Activated CD8-positive, alpha-beta memory T cell treated with anti-CD3 and anti-CD28 coated beads, Interleukin-2, amount 10 ng/mL, durations not matched to agents 7 days and 5 days (primary cell): ENCODE measurements at regions not wholly inside any gene's neighbourhood (a gene's known extent, or its start where the extent isn't known, plus 50 kb on each side); places are given as distances from the start of the nearest gene placed in this dataset.

Experiments used
- ATAC-seq: fragments of 150-1000 bp; cut with Tn5 transposase; one replicate; pipeline ENCODE4 v1.10.0; 2021; ENCODE audit warnings: moderate library complexity
- CTCF ChIA-PET: fragments of 350-600 bp; sonication (Branson Sonifier 250); formaldehyde crosslinking; loops from one replicate; lab custom pipeline; 2021; ENCODE audit warnings: antibody characterized with exemption; lab: Charles Lee
- DNase-seq: peaks from one replicate; pipeline ENCODE4 v3.0.0-alpha.2; 2020
- H3K27ac Mint-ChIP-seq: one replicate; pipeline ENCODE4 v1.8.0; 2021; ENCODE audit warnings: mild to moderate bottlenecking, mixed read lengths
- H3K27me3 Mint-ChIP-seq: one replicate; pipeline ENCODE4 v1.8.0; 2021; ENCODE audit warnings: mixed read lengths
- H3K36me3 Mint-ChIP-seq: one replicate; pipeline ENCODE4 v1.8.0; 2021; ENCODE audit warnings: mild to moderate bottlenecking, mixed read lengths
- H3K4me1 Mint-ChIP-seq: one replicate; pipeline ENCODE4 v1.8.0; 2021; ENCODE audit warnings: mixed read lengths
- H3K4me3 Mint-ChIP-seq: one replicate; pipeline ENCODE4 v1.8.0; 2021; ENCODE audit warnings: mild to moderate bottlenecking, moderate library complexity, mixed read lengths
- H3K9me3 Mint-ChIP-seq: one replicate; pipeline ENCODE4 v1.8.0; 2022; ENCODE audit warnings: low read depth, mixed read lengths

DNA sequence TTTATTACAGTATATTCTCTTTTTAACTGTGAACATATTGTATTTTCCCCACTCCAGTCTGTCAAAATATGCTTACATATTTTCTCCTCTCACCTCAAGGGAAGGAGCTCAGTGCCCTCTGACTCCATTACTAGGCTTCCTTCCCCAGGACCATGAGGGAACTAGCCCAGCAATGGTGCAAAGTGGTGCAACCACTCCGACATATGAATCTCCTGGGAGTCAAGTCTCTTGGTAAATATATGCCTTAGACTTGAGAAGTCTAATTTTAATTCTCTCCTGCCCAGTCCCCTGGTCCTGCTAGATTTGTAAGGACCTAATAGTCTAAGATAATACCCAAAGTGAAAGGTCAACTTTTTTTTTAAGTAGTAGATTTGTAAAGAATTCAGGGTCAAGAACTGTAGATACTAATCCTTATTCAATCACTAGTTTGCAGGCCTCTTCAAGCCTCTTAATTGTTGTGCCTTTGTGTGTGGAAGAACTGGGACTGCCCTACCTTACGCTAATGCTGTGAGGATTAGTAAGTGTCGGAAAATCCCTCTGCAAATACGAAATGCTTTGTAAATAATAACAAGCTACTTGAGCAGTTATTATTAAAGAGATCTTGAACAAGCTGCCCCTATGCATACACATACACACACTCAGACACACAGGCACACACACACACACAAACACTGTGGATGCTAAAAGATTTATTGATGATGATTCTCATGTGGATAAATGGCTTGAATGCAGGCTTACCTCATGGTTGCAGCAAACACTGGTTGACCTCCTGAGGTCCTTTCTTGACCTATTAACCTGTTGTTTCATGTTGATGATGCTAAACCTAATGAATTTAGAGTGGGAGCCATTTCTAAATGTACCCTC lies 251.2 kb upstream of the PARD3B start:
- no peak for ATAC-seq
- H3K27me3 Mint-ChIP-seq: peaks cover 20% of the 10 kb centered on the region
- no peak overlapping the region for H3K27ac Mint-ChIP-seq
- H3K4me3 Mint-ChIP-seq: no peak overlapping the region
- no peaks in the 10 kb centered on the region for H3K9me3 Mint-ChIP-seq
- CTCF ChIA-PET: interaction anchor here (1.5 kb wide), 1 partner anchor 14 kb away, joined by 3 read pairs; no protein-coding TSS in a partner anchor
- H3K36me3 Mint-ChIP-seq: no peaks in the 10 kb centered on the region
- DNase-seq: no peak
- H3K4me1 Mint-ChIP-seq: no peaks in the 10 kb centered on the region

DNA sequence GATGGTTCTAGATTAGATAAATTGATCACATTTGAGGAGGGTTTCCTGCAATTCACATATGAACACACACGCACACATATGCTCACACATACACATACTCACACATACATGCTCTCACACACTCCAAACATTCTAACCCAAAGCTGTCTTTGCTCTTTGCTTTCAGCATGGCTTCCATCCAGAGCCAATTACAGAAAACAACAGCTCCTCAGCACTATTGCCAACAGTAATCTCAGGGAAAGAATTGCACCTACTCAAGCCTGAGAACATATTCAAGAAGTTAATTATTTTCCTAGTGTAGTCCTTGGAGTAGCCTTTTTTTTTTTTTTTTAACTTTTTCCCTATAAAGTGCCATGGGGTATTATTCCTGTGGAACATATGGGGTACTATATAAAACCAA lies 246.9 kb upstream of the PARD3B start:
- CTCF ChIA-PET: interaction anchor here (0.7 kb wide), 1 partner anchor 456 kb away, joined by 3 read pairs; no protein-coding TSS in a partner anchor
- Mint-ChIP-seq H3K4me1 (no peaks in the 10 kb centered on the region), H3K27me3 (peaks cover 9% of the 10 kb centered on the region), H3K36me3 (no peaks in the 10 kb centered on the region), H3K4me3 (no peak overlapping the region), H3K9me3 (no peaks in the 10 kb centered on the region), H3K27ac (no peak overlapping the region)
- no peak for ATAC-seq
- DNase-seq: no peak

- Mint-ChIP-seq H3K27me3 (peaks cover 4% of the 10 kb centered on the region), H3K9me3 (no peaks in the 10 kb centered on the region), H3K4me1 (no peaks in the 10 kb centered on the region), H3K36me3 (no peaks in the 10 kb centered on the region), H3K4me3 (no peak overlapping the region), H3K27ac (no peak overlapping the region)
- DNase-seq: no peak
- no peak for ATAC-seq
- CTCF ChIA-PET: interaction anchor here (0.5 kb wide), 1 partner anchor 141 kb away, joined by 4 read pairs; no protein-coding TSS in a partner anchor
Observed at GRCh38 chr2:204299766-204300165, 245.5 kb upstream of the PARD3B start.

DNA sequence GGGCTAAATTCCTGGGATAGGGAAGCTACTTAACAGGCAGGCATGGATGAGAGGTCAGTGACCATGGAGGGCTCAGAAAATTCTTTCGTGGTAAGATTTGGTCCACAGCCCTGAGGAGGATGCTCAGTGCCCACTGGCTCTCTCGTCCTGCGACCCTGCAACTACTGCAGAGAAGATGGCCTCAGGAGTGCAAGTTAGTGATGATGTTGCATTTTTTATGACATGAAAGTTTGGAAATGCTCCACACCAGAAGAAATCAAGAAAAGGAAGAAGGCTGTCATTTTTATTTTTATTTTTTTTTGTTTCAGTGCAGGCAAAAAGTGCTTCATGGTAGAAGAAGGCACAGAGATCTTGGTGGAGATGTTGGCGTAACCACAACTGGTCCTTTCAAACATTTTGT lies 238.6 kb upstream of the PARD3B start:
- H3K4me1 Mint-ChIP-seq: no peaks in the 10 kb centered on the region
- no peak for ATAC-seq
- H3K4me3 Mint-ChIP-seq: no peak overlapping the region
- no peak overlapping the region for H3K27ac Mint-ChIP-seq
- H3K9me3 Mint-ChIP-seq: no peaks in the 10 kb centered on the region
- H3K27me3 Mint-ChIP-seq: peaks cover 9% of the 10 kb centered on the region
- CTCF ChIA-PET: no interaction called here
- H3K36me3 Mint-ChIP-seq: no peaks in the 10 kb centered on the region
- no peak for DNase-seq

DNA sequence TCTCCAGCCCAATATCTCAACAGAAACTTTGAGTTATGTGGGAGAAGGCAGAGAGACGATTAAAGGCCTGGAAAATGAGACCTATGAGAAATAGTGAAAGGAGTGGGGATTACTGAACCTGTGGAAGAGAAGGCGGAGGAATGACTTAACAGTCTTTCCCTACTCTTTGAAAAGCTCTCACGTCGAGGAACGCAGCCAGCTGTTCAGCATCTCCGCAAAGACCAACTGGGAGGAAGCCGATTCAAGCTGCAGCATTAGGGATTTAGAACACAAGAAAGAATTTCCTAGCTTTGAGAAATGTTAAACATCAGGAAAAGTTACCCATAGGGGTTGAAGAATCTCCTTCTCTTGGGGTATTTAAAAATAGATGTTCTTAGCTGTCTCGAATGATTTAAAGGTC lies 233.2 kb upstream of the PARD3B start:
- ATAC-seq (no peak), DNase-seq (no peak)
- no peak overlapping the region for H3K4me3 Mint-ChIP-seq
- CTCF ChIA-PET: no interaction called here
- H3K4me1 Mint-ChIP-seq: no peaks in the 10 kb centered on the region
- H3K27me3 Mint-ChIP-seq: peaks cover 20% of the 10 kb centered on the region
- no peaks in the 10 kb centered on the region for H3K9me3 Mint-ChIP-seq
- no peak overlapping the region for H3K27ac Mint-ChIP-seq
- no peaks in the 10 kb centered on the region for H3K36me3 Mint-ChIP-seq

DNA sequence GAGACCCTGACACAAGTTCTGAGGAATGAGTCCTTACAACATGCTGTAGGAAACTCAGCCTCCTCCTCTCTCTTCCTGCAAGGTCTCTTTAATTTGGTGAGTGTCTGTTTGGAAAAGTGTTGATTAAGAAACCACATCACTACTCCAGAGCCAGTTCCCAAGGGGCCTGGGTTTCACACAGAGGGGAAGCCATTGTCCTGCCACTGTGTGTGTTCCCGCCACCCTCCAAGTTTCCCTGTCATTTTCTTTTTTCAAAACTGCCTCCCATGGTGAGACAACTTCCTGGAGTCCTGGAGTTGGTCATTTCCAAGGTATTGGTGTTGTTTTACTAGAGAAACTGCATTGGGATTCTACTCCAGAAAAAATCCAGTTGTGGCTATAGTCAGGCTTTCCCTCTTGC lies 232.0 kb upstream of the PARD3B start:
- DNase-seq (no peak), ATAC-seq (no peak)
- Mint-ChIP-seq H3K9me3 (no peaks in the 10 kb centered on the region), H3K27ac (no peak overlapping the region), H3K4me3 (no peak overlapping the region), H3K36me3 (no peaks in the 10 kb centered on the region), H3K4me1 (no peaks in the 10 kb centered on the region), H3K27me3 (peaks cover 28% of the 10 kb centered on the region)
- CTCF ChIA-PET: no interaction called here

- no peak overlapping the region for H3K4me3 Mint-ChIP-seq
- CTCF ChIA-PET: no interaction called here
- H3K27me3 Mint-ChIP-seq: peaks cover 34% of the 10 kb centered on the region
- no peaks in the 10 kb centered on the region for H3K4me1 Mint-ChIP-seq
- ATAC-seq (no peak), DNase-seq (no peak)
- no peaks in the 10 kb centered on the region for H3K9me3 Mint-ChIP-seq
- H3K36me3 Mint-ChIP-seq: no peaks in the 10 kb centered on the region
- H3K27ac Mint-ChIP-seq: no peak overlapping the region
Observed at GRCh38 chr2:204315236-204315662, 230.0 kb upstream of the PARD3B start.

DNA sequence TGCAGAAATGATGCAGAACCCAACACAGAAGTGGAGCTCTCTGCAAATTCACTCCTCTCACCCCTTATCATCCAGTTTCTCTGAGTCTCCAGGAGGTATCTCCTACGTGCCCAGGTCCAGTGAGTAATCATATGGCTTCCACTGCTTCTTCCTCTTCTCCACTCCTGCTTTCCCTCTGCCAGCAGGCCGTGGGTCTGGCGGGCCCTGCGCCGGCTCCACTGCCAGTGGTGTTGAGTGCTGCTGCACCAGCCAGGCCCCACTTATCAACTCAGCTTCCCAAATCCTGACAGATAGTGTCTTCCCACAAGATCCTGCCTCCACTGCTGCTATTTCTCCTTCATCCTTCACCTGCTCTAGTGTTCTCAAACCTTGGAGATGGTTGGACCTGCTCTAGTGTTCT lies 227.6 kb upstream of the PARD3B start:
- Mint-ChIP-seq H3K4me3 (no peak overlapping the region), H3K27me3 (peaks cover 30% of the 10 kb centered on the region), H3K27ac (no peak overlapping the region), H3K9me3 (no peaks in the 10 kb centered on the region), H3K36me3 (no peaks in the 10 kb centered on the region), H3K4me1 (no peaks in the 10 kb centered on the region)
- ATAC-seq (no peak), DNase-seq (no peak)
- CTCF ChIA-PET: no interaction called here

DNA sequence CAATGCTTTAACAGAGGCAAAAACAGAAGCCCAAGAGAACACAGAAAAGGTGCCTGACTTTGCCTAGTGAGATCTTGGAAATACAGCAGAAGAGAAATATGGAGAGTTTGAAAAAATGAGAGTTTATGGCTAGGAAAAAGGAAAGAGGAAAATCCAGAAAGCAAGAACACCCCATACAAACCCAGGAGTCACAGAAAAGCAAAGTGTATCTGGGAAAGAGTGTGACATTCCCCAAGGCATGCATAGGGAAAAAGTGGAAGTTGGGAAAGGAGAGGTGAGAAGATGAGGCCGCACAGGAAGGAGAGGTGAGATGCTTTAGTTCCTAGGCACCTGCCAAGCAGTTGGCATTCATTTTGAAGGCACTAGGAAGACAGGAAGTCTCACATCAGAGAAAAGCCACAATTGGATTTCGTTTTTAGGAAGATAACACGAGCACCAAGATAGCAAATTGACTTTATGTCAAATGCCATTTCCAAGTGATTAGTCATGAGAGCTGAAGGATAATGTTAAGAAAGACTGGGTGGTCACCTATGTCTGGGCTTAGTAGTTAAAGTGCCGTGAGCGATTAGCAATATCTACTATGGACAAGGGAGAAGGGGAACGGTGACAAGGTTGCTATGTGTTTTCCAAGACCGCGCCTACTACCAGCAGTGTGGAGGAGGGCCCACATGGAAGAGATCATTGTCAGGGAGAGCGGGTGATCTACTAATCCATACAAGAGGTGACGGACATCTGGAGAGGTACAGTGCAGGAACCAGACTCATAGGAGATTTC lies 224.1 kb upstream of the PARD3B start:
- peaks cover 30% of the 10 kb centered on the region for H3K27me3 Mint-ChIP-seq
- H3K27ac Mint-ChIP-seq: no peak overlapping the region
- CTCF ChIA-PET: interaction anchor here (1.0 kb wide), 1 partner anchor 176 kb away, joined by 3 read pairs; no protein-coding TSS in a partner anchor
- DNase-seq (no peak), ATAC-seq (no peak)
- no peaks in the 10 kb centered on the region for H3K9me3 Mint-ChIP-seq
- H3K36me3 Mint-ChIP-seq: no peaks in the 10 kb centered on the region
- H3K4me3 Mint-ChIP-seq: no peak overlapping the region
- H3K4me1 Mint-ChIP-seq: peaks cover 2% of the 10 kb centered on the region

DNA sequence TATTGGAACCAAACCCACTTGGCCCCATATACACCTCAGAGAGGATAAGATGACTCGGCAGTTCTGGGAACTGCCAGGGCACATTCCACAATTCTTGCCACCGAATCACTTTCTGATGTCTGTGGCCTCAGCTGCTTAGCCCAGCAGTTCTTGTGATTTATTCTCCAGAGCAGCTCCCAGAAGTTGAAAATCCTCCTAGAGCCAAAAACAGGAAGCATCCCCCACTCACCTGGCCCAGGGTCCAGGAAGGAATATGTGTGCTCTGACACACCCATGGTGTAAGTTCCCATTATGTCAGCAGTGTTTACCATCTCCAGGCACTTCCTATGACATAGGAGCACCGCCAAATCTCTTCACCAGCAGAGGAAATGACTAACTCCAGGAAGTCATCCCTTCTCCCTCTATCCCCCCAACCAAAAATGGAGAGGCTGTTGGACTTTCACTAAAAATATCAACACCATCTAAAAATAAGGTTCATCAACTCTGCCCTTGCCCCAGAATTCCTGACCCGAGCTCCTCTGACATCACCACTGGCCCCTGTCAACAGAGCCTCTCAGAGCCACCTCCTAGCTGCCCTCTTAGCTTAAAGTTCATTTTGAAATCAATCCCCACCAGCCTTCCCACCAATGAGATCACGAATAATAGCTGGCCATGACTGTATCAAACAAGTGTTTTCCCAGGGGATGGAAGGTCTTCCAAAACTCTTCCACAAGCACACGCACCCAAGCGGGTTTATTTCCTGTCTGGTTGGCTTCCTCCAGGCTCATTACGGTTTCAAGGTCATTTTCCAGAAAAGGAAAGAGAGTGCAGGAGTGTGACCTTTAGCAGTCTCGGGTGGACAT lies 223.1 kb upstream of the PARD3B start:
- DNase-seq: no peak
- H3K27me3 Mint-ChIP-seq: peaks cover 27% of the 10 kb centered on the region
- H3K9me3 Mint-ChIP-seq: no peaks in the 10 kb centered on the region
- H3K4me1 Mint-ChIP-seq: peaks cover 2% of the 10 kb centered on the region
- no peak for ATAC-seq
- CTCF ChIA-PET: interaction anchor here (1.0 kb wide), 1 partner anchor 177 kb away, joined by 3 read pairs; no protein-coding TSS in a partner anchor
- H3K27ac Mint-ChIP-seq: no peak overlapping the region
- H3K4me3 Mint-ChIP-seq: no peak overlapping the region
- no peaks in the 10 kb centered on the region for H3K36me3 Mint-ChIP-seq

DNA sequence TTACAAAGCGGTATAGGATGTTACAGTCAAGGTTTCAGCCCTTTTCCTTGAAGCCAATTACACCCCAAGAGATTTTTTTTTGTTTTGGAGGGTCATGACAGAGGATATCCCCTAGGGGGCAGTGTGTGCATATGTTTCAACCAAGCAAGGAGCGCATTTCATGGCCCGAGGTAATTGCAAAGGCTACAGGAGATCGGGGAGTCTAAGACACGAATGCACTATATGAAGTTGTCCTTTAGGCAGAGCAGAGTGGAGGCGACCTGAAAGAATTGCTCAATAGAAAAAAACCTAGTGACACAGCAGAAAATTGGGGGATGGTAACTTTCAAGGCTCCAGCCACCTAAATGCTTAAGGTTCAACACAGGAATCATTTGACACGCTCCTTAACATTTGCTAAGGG lies 219.8 kb upstream of the PARD3B start:
- Mint-ChIP-seq H3K4me1 (peaks cover 2% of the 10 kb centered on the region), H3K36me3 (no peaks in the 10 kb centered on the region), H3K4me3 (no peak overlapping the region), H3K9me3 (no peaks in the 10 kb centered on the region), H3K27ac (no peak overlapping the region), H3K27me3 (peaks cover 11% of the 10 kb centered on the region)
- ATAC-seq: peak; percentile 58
- peak; percentile 58 for DNase-seq
- CTCF ChIA-PET: interaction anchor here (0.7 kb wide), 1 partner anchor 267 kb away, joined by 3 read pairs; no protein-coding TSS in a partner anchor

GRCh38 chr2:204328373-204328772 lies 216.9 kb upstream of the PARD3B start:
- no peak for DNase-seq
- H3K9me3 Mint-ChIP-seq: no peaks in the 10 kb centered on the region
- H3K27ac Mint-ChIP-seq: no peak overlapping the region
- H3K27me3 Mint-ChIP-seq: peaks cover 11% of the 10 kb centered on the region
- peaks cover 2% of the 10 kb centered on the region for H3K4me1 Mint-ChIP-seq
- CTCF ChIA-PET: no interaction called here
- H3K4me3 Mint-ChIP-seq: no peak overlapping the region
- H3K36me3 Mint-ChIP-seq: no peaks in the 10 kb centered on the region
- ATAC-seq: no peak

- Mint-ChIP-seq H3K36me3 (no peaks in the 10 kb centered on the region), H3K27ac (no peak overlapping the region), H3K9me3 (no peaks in the 10 kb centered on the region), H3K27me3 (peaks cover 11% of the 10 kb centered on the region), H3K4me1 (peaks cover 2% of the 10 kb centered on the region), H3K4me3 (no peak overlapping the region)
- ATAC-seq: no peak
- DNase-seq: no peak
- CTCF ChIA-PET: no interaction called here
Observed at GRCh38 chr2:204329016-204329415, 216.3 kb upstream of the PARD3B start.
